ENCODE measurements at regions not wholly inside any gene's neighbourhood (a gene's known extent, or its start where the extent isn't known, plus 50 kb on each side); places are given as distances from the start of the nearest gene placed in this dataset.

- TF ChIP-seq, protein P1, sequence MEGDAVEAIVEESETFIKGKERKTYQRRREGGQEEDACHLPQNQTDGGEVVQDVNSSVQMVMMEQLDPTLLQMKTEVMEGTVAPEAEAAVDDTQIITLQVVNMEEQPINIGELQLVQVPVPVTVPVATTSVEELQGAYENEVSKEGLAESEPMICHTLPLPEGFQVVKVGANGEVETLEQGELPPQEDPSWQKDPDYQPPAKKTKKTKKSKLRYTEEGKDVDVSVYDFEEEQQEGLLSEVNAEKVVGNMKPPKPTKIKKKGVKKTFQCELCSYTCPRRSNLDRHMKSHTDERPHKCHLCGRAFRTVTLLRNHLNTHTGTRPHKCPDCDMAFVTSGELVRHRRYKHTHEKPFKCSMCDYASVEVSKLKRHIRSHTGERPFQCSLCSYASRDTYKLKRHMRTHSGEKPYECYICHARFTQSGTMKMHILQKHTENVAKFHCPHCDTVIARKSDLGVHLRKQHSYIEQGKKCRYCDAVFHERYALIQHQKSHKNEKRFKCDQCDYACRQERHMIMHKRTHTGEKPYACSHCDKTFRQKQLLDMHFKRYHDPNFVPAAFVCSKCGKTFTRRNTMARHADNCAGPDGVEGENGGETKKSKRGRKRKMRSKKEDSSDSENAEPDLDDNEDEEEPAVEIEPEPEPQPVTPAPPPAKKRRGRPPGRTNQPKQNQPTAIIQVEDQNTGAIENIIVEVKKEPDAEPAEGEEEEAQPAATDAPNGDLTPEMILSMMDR (conservative IDR thresholded peaks at IDR 0.05) = no peak
- TF ChIP-seq EZH2 (IDR thresholded peaks at IDR 0.05; ENCODE audit: low read depth) = no peak
Measured at GRCh38 chr3:59133311-59133710, 83.5 kb upstream of the CFAP20DC start.

Measured in PC-9 (cell line).